ENCODE measurements at regions not wholly inside any gene's neighbourhood (a gene's known extent, or its start where the extent isn't known, plus 50 kb on each side); places are given as distances from the start of the nearest gene placed in this dataset.
"Not testable (repeated sequence)": the region's sequence is repeated elsewhere in the genome, so short reads cannot be mapped to it uniquely, and the experiment has no call there.

- peak; percentile 48 for DNase-seq (ENCODE audit: low read depth)
Measured at GRCh38 chr15:79769069-79769481, 127.7 kb downstream of the MTHFS start.

GRCh38 chr15:79769933-79770759 is 126.7 kb downstream of the MTHFS start:
- DNase-seq (ENCODE audit: low read depth) = no peak

- DNase-seq (ENCODE audit: low read depth) = no peak
Measured at GRCh38 chr15:79773128-79773527, 123.7 kb downstream of the MTHFS start.

GRCh38 chr15:79775821-79776220 is 121.0 kb downstream of the MTHFS start:
- DNase-seq (ENCODE audit: low read depth) = no peak

- DNase-seq (ENCODE audit: low read depth) = no peak
Measured at GRCh38 chr15:79777916-79778315, 118.9 kb downstream of the MTHFS start.

- DNase-seq (ENCODE audit: low read depth) = no peak
Measured at GRCh38 chr15:79778378-79778990, 118.3 kb downstream of the MTHFS start.

- no peak for DNase-seq (ENCODE audit: low read depth)
Measured at GRCh38 chr15:79779746-79780145, 117.1 kb downstream of the MTHFS start.

- DNase-seq (ENCODE audit: low read depth) = not testable (repeated sequence)
Measured at GRCh38 chr15:79782307-79782706, 114.5 kb downstream of the MTHFS start.
